GM21723 (cell line): ENCODE measurements at regions not wholly inside any gene's neighbourhood (a gene's known extent, or its start where the extent isn't known, plus 50 kb on each side); places are given as distances from the start of the nearest gene placed in this dataset.

Experiments
- ATAC-seq: cut with Tn5 transposase; IDR thresholded peaks from one replicate; pipeline ENCODE4 v1.9.1; 2021; ENCODE audit warnings: mild to moderate bottlenecking, moderate library complexity; ENCODE audit not compliant: unreplicated experiment

DNA sequence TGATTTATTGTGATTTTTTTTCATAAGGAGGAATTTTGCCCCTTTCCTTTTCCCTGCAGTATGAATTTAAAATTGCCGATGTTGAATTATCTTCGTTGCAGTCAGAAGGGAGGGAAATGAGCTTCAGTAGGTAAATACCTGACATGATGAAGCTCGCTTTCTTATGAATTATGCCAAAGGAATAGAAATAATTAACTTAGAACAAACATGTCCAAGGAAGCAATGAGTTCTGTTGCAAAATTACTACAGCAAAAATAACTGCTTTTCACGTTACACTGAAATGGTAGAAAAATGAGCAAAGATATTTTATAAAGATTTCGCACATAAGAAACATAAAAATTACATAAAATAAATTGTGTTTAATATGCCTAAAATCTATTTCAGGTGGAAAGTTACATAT, 91.1 kb upstream of the ZNF804A start:
- ATAC-seq, result no peak

DNA sequence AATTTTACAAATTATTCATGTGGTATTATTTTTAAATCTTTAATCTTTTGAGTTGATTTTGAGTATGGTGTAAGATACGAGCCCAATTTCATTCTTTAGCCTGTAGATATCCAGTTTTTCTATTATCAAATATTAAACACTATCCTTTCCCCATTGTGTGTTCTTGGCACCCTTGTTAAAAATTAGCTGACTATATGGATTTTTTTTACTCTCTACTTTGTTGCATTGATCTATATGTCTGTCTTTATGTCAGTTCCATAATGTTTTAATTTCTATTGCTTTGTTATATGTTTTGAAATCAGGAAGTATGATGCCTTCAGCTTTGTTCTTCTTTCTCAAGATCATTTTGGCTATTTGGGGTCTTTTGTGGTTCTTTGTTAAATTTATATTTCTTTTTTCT, 80.9 kb upstream of the ZNF804A start:
- ATAC-seq, result no peak

DNA sequence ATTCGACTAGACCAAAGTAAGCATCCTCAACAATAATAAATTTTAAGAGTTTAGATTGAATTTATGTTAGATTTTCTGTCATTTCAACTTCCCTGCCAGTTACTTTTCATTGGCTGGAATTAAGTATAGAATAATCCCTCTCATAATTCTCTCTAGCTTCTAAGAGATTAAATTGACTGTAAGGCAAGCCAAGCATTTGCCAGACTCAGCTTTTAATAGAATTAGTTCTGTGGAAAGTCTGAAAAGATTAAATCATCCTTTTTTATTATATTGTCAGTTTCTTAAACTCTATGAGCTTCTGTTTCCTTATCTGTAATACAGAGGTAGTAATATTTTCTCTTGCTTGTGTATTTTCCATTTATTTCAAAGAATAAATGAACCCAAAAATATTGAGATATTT, 77.9 kb upstream of the ZNF804A start:
- no peak for ATAC-seq

DNA sequence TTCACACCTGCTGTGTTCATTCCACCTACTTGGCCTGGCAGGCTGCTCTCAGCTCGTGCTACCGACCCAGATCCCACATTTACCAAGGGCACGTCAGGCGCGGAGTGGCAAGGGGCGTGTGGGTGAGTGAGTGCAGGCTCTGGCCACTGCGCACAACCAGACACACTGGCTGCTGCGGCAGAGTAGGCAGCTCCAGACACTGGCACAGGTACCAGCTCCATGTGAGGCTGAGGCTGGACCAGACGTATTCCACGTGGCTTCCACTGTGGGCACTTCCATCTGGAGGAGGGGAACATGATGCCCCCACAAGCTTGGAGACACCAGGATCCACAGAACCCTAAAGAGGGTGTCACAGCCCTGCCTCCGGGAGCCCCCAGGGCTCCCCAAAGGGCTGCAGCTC, 74.6 kb upstream of the ZNF804A start:
- no peak for ATAC-seq

DNA sequence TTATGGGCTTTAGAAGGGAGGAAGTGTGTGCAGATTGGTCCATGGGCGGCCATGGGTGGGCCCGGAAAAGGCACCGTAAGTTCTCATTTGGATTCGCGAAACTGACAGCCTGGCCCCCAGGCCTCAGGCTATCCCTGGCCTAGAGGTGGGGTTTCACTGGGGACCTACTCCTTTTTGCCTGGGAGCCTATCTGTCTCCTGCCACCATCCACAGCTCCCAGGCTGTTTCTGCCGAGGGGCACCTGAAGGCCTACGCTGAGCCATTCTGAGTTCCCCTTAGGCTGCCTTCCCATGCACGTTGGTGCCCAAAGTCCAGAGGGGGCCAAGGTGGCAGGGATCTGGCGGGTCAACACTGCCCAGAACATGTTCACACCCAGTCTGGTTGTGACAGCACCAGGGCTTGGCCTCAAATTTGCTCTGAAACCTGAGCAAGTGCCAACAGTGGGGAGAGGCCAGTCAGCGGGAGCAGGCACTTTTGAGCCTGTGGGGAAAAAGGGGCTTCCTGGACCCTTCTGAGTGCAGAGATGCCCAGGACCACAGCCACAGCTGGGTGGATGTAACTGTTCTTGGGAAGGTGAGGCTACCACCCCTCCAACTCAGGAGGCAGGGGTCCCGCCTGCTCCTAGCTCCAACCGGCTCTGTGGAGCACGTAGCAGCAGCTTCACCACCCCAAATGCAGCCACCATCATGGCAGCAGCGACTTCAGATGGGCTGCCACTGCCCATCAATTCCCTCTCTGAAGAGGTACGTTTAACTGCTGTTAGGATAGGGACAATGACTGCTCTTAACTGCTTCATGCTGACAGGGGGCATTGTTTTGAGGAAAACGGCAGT, 73.6 kb upstream of the ZNF804A start:
- ATAC-seq, result no peak

DNA sequence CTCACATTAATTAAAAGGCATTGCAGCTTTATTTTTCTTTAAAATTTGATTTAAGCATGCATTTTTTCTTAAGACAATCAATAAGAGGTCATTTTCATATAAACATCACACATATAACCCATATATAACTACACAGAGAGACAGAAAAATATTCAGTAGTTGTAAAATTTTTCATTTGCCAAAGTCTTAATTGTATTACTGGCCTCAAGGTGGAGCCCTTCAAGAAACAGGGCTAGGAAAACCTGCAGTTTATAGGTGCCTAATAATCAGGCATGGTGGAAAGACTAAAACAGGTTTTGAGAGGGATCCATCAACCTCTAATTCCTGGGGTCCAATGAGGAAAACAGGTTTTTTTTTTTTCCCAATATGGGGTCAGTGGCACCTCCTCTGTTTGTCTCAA, 71.3 kb upstream of the ZNF804A start:
- no peak for ATAC-seq

DNA sequence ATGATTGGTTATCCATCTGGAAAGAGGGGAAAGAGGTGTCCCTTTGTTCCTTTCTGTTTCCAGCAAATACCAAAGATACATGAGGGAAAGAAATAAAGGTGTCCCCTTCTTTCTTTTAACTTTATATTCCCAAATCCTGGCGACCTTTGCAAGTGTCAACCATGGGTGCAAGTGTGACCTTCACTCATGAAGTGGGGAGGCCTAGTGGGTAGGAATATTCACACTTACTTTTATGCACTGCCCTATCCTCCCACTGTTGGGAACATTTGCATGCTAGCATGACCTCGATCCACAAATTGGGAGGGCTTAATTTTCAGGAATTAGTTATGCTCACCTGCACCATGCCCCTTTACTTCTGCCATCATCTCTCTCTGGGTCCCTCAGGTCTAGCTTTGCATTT, 70.2 kb upstream of the ZNF804A start:
- ATAC-seq, result no peak

DNA sequence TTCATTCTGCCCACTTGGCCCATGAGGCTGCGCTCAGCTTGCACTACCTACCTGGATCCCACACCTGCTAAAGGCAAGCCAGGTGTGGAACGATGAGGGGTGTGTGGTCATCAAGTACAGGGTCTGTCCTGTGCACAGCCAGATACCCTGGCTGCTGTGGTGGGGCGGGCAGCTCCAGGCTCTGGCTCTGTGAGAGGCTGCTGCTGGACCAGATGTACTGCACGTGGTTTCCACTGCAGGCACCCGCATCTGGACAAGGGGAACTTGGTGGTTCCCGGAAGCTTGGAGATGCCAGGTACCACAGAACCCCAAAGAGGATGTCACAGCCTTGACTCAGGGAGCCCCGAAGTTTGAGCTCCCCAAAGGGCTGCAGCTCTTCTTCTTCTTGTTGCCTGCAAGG, 68.1 kb upstream of the ZNF804A start:
- no peak for ATAC-seq

DNA sequence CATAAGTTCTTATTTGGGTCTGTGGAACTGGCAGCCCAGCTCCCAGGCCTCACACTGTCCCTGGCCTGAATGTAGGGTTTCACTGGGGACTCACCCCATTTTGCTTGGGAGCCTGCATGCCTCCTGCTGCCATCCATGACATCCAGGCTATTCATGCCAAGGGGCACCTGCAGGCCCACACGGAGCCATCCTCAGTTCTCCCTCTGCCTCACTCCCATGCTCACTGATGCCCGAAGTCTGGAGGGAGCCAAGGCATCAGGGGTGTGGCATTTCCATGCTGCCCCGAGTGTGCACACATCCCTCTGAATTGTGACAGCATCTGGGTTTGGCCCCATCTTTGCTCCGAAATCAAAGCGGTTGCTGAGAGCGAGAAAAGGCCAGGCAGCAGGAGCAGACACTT, 67.4 kb upstream of the ZNF804A start:
- ATAC-seq, result no peak

DNA sequence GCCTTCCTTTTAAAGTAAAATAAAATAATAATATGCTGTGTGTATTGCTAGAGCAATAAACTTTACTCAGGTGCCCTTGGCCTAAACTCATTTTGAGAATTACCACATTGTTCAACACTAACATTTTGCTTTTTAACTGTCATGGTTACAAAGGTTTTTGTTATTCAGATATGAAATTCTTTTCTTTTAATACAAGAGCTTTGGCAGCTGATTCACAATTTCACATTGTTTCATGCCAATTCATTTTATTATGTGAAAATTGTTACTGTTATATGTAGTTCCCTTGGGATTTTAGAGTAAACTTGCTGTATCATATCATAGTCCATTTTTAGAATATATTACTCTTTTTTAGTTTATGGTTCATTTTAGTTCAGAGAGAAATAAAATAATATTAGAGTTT, 65.8 kb upstream of the ZNF804A start:
- ATAC-seq, result no peak

DNA sequence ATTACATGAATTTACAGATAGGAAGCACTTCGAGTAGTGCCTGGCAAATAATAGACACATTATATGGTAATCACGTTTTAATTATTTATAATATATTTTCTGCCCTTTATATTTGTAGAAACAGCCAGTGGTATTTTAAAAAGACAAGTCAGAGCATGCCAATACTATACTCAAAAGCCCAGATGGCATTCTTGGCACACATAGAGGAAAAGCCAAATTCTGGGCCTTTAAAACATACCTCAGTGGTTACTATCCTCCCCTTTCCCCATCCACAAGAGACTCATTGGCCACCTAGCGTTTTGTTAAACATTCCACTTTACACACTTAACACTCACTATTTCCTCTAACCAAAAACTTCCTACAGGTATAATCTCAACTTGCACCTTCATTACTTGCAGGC, 63.3 kb upstream of the ZNF804A start:
- no peak for ATAC-seq

DNA sequence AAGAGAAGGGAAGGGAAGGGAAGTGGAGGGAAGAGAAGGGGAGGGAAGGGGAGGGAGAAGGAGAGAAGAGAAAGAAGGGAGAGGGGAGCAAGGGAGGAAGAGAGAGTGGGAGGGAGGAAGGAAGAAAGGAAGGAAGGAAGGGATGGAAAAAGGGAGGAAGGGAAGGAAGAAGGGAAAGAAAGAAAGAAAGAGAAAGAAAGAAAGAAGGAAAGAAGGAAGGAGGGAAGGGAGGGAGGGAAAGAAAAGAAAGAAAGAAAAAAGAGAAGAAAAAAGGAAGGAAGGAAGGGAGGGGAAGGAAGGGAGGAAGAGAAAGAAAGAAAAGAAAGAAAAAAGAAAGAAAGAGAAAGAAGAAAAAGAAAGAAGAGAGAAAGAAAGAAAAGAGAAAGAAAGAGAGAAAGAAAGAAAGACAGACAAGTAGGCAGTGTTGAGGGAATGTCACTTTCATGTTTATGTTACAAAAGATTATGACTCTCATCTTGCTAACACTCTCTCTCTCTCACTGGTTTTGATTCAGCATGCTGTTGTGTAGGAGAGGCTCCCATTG, 58.0 kb upstream of the ZNF804A start:
- no peak for ATAC-seq

DNA sequence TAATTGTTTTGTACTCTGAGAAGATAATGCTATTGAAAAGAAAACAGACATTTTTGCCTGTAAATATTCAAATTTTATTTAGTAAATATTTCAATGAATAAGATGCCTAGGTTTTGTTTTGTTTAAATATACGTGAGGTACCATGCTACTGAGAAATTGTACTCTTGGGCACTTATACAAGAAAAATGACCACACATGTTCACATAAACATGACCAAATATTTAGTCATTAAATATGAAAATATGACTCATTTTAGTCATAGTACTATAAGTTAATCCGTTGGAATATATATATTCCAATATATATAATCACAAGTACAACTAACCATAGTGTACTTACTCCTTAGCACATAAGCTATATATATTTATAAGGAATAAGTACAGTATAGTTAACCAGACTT, 56.7 kb upstream of the ZNF804A start:
- ATAC-seq, result no peak

DNA sequence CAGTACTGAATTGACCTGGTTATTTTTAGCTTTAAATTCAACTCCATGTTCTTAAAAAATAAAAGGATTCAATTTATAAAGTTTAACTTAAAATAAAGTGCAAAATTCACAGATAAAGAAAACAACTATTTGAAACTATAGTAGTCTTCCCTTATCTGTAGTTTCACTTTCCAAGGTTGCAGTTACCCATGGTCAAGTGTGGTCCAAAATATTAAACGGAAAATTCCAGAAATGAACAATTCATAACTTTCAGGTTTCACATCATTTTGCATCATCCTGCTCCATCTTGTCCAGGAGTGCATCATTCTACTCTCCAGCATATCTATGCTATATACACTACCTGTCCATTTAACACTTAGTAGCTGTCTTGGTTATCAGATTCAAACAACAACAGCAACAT, 54.5 kb upstream of the ZNF804A start:
- no peak for ATAC-seq
